Right lobe of liver (tissue), 6 donors: ENCODE measurements at regions not wholly inside any gene's neighbourhood (a gene's known extent, or its start where the extent isn't known, plus 50 kb on each side); places are given as distances from the start of the nearest gene placed in this dataset.
A peak's percentile ranks its signal among the peaks of the same experiment; 100 is the strongest.

Experiments
- ATAC-seq, 4 donors: fragments of 200-7000 bp; cut with Tn5 transposase; one replicate each; pipeline ENCODE4 v1.9.1; 2020; ENCODE audit warnings: mild to moderate bottlenecking in 4 of 4, moderate library complexity in 4 of 4
- DNase-seq, 3 donors: peaks; one replicate each; pipeline ENCODE4 v3.0.0-alpha.2; 2020
- H3K27ac ChIP-seq, 3 donors: fragments of 200-600 bp; one replicate each; pipeline ENCODE4 v1.8.0; 2022
- H3K27me3 ChIP-seq, 2 donors: fragments of 200-600 bp; one replicate each; pipeline ENCODE4 v1.8.0; 2022
- H3K36me3 ChIP-seq, 4 donors: fragments of 200-600 bp; sonication (generic) in 1 of 4; one replicate each; pipeline versions ENCODE4 v1.5.1 to v1.8.0; 2017 to 2022; ENCODE audit warnings: control low read depth in 1 of 4
- H3K4me1 ChIP-seq, 4 donors: fragments of 200-600 bp; sonication (generic) in 1 of 4; one replicate each; pipeline versions ENCODE4 v1.5.1 to v1.8.0; 2017 to 2022; ENCODE audit warnings: control low read depth in 1 of 4
- H3K4me3 ChIP-seq, 3 donors: fragments of 200-600 bp; one replicate each; pipeline ENCODE4 v1.8.0; 2022
- H3K9me3 ChIP-seq, 4 donors: fragments of 200-600 bp; sonication (generic) in 1 of 4; one replicate each; pipeline versions ENCODE4 v1.5.1 to v1.8.0; 2017 to 2022; ENCODE audit warnings: control low read depth in 1 of 4
- POLR2A ChIP-seq: fragments of 450-650 bp; IDR thresholded peaks from one replicate; pipeline ENCODE4 v1.6.1; 2017; ENCODE audit warnings: antibody characterized with exemption, mild to moderate bottlenecking
- WGBS: methylation state at CpG from one replicate; pipeline ENCODE4 v1.1.6; 2018; ENCODE audit warnings: low coverage, low lambda C conversion rate; ENCODE audit not compliant: insufficient coverage; ENCODE audit errors: missing lambda C conversion rate; 5-methylcytosine and 5-hydroxymethylcytosine counted together
- intact Hi-C, 2 donors: fragments of 100-400 bp; cut with DNase I; formaldehyde crosslinking; loops; one replicate each; pipeline versions ENCODE4 v1.11.2 to v1.14.1; 2022
- TF ChIP-seq, protein P1 (sequence below), 4 donors: fragments of 200-600 bp in 3 of 4; fragments of 450-650 bp in 1 of 4; IDR thresholded peaks; one replicate each; pipeline versions ENCODE4 v1.5.1 to v1.8.0; 2016 to 2022; ENCODE audit warnings: antibody characterized with exemption in 4 of 4, mild to moderate bottlenecking in 2 of 4
- donor health status: DM: no; HTN: yes; CAD: no.
- donor health status: DM: no; HTN: no; CAD: no.
- donor health status: DM: no; HTN: no; CAD: no.
- donor health status: DM: no; HTN: yes; CAD: no.
- donor health status: DM: no; HTN: yes; CAD: no.

DNA sequence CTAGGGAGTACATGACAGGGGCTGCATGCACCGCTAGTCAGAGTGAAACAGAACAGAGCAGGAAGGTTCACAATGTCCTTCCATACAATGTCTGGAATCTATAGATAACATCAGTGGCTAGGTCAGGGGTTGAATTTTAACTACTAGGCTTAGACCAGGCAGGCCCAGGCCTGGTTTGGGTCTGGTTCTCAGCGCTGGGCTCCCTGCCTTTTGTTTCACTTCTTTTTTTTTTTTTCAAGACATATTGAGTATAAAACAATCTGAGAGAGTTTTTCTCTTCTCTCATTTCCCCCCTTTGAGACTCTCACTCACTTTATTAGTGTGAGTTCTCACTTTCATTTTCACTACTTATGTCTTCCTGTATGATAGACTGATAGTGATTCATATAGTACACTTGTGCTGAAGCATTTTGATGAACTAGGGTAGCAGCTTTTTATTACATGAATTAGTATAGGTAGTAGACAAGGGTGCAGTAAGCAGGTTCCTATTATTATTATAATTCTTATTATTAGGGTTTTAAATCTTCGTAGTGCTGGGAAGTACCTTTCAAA is 120.0 kb upstream of the ZDHHC15 start:
- H3K4me1 ChIP-seq, result no peaks in the 10 kb centered on the region
- intact Hi-C loops, result no loop called here
- no peaks in the 10 kb centered on the region for H3K36me3 ChIP-seq
- no peak for DNase-seq
- TF ChIP-seq, protein P1, sequence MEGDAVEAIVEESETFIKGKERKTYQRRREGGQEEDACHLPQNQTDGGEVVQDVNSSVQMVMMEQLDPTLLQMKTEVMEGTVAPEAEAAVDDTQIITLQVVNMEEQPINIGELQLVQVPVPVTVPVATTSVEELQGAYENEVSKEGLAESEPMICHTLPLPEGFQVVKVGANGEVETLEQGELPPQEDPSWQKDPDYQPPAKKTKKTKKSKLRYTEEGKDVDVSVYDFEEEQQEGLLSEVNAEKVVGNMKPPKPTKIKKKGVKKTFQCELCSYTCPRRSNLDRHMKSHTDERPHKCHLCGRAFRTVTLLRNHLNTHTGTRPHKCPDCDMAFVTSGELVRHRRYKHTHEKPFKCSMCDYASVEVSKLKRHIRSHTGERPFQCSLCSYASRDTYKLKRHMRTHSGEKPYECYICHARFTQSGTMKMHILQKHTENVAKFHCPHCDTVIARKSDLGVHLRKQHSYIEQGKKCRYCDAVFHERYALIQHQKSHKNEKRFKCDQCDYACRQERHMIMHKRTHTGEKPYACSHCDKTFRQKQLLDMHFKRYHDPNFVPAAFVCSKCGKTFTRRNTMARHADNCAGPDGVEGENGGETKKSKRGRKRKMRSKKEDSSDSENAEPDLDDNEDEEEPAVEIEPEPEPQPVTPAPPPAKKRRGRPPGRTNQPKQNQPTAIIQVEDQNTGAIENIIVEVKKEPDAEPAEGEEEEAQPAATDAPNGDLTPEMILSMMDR (IDR thresholded peaks at IDR 0.05), result no peak
- no peak for TF ChIP-seq POLR2A
- WGBS, result 45% methylated on average over 3 of the region's 3 CpGs
- no peaks in the 10 kb centered on the region for H3K9me3 ChIP-seq
- ATAC-seq, result no peak
- no peaks in the 10 kb centered on the region for H3K27me3 ChIP-seq
- no peak overlapping the region for H3K27ac ChIP-seq
- H3K4me3 ChIP-seq, result no peak overlapping the region

DNA sequence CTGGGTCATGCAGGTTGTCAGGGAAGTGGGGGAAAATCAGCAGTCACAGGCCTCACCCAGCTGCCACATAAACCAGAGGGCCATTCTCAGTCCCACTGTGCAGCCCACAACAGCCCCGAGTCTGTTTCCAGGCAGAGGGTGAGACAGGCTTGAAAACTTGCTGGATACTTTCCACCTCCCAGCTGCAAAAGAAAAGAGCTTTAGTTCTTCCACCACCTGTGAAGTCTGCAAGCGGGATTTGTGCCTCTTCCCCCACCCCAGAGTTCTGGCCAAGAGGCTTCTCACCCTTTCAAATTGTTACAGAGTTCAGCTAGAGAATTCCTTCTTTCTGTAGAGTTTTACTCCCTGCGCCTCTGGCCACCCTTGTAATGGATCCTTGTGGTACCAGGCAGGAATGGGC is 115.5 kb upstream of the ZDHHC15 start:
- Histone ChIP-seq H3K9me3 (no peaks in the 10 kb centered on the region), H3K27me3 (no peaks in the 10 kb centered on the region), H3K4me1 (no peaks in the 10 kb centered on the region), H3K27ac (no peak overlapping the region), H3K4me3 (no peak overlapping the region), H3K36me3 (no peaks in the 10 kb centered on the region)
- intact Hi-C loops, result no loop called here
- 50% methylated on average over 3 of the region's 3 CpGs for WGBS
- TF ChIP-seq POLR2A, result no peak
- TF ChIP-seq, protein P1 (IDR thresholded peaks at IDR 0.05), result no peak
- ATAC-seq (no peak), DNase-seq (no peak)

DNA sequence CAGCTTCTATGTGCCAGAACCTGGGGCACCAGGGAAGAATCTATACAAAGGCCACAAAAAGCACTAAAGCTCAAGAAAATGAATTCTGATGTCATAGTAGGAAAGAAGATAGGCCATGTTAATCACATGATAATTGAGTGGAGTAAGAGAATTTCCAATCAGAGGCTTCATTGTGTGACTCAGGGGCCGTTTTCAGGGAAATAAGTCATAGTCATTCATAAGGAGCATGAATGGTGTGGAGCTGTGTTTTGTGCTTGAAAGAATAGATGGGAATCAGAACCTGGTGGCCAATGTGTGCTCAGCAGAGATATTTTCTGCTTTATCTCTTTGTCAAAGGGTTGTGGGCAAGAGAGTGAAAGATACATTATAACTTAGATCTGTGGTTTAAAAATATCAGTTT is 102.4 kb upstream of the ZDHHC15 start:
- WGBS, result 12% methylated on average over 1 of the region's 1 CpG
- ATAC-seq (no peak), DNase-seq (no peak)
- TF ChIP-seq POLR2A, result no peak
- TF ChIP-seq, protein P1 (IDR thresholded peaks at IDR 0.05), result no peak
- no peak overlapping the region for H3K27ac ChIP-seq
- no peaks in the 10 kb centered on the region for H3K4me1 ChIP-seq
- H3K27me3 ChIP-seq, result no peaks in the 10 kb centered on the region
- H3K36me3 ChIP-seq, result no peaks in the 10 kb centered on the region
- no peak overlapping the region for H3K4me3 ChIP-seq
- H3K9me3 ChIP-seq, result no peaks in the 10 kb centered on the region
- intact Hi-C loops, result no loop called here

DNA sequence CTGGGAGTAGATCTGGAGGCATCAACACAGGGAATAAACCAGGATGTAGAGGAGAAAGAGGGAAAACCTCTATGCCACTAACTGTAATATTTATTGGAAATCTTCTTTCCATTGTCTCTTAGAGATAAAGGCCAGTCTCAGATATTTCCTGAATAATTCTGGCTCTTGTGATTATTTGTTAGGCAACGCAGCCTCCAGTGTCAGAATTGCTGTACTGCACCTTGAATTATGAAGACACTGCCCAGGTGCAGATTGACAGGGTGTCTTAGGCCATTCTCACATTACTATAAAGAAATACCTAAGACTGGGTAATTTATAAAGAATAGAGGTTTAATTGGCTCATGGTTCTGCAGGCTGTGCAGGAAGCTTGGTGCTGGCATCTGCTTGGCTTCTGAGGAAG is 100.7 kb upstream of the ZDHHC15 start:
- TF ChIP-seq, protein P1 (IDR thresholded peaks at IDR 0.05), result peak in 1 of 4 donors; percentile 8
- TF ChIP-seq POLR2A, result no peak
- ATAC-seq (no peak), DNase-seq (no peak)
- no peak overlapping the region for H3K27ac ChIP-seq
- H3K36me3 ChIP-seq, result no peaks in the 10 kb centered on the region
- 41% methylated on average over 1 of the region's 1 CpG for WGBS
- H3K4me1 ChIP-seq, result no peaks in the 10 kb centered on the region
- no peaks in the 10 kb centered on the region for H3K9me3 ChIP-seq
- no peak overlapping the region for H3K4me3 ChIP-seq
- intact Hi-C loops, result no loop called here
- no peaks in the 10 kb centered on the region for H3K27me3 ChIP-seq

DNA sequence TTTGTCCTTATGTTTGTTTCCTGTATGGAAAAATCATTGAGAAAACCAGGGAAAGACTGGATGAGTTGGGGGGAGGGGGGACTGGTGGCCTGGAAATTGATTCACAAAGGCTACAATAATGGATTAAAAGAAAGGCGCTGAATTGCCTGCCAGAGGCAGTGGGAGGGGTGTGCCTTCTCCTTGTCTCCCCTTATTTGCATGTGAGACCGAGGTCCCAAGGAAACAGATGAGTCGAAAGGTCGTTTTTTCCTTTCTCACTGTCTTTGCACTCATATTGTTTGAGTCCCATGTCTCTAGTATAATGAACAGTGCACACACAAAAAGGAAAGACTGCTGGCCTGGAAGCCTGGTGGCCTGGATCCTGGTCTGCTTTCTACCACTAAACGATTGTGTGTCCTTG is 86.6 kb upstream of the ZDHHC15 start:
- no peak overlapping the region for H3K4me3 ChIP-seq
- no peaks in the 10 kb centered on the region for H3K9me3 ChIP-seq
- H3K27ac ChIP-seq, result no peak overlapping the region
- 21% methylated on average over 5 of the region's 5 CpGs for WGBS
- ATAC-seq (no peak), DNase-seq (no peak)
- no peaks in the 10 kb centered on the region for H3K36me3 ChIP-seq
- no peaks in the 10 kb centered on the region for H3K4me1 ChIP-seq
- TF ChIP-seq POLR2A, result no peak
- TF ChIP-seq, protein P1 (IDR thresholded peaks at IDR 0.05), result no peak
- H3K27me3 ChIP-seq, result peaks cover 0 to 5% of the 10 kb centered on the region in 2 donors
- intact Hi-C loops, result no loop called here
